ENCODE measurements at regions not wholly inside any gene's neighbourhood (a gene's known extent, or its start where the extent isn't known, plus 50 kb on each side); places are given as distances from the start of the nearest gene placed in this dataset.

DNA sequence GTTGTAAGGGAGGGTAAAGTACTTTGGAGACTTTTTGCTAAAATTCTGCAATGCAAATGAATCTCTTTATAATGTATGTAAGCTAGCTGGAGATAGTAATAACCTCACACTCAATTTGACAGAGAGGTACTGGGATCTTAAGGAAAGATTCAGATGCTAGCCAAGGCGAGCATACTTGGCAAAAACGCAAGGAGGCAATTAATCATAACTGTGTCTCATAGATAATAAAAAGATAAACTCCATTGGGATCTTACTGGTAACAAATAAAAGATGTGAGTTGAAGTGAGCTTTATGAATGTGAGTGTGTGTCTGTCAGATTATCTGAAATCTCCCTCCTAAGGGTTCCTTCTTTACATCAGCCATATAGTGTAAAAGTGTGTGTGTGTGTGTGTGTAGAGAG lies 533.0 kb downstream of the TMX3 start:
- in situ Hi-C loops (cut with HindIII; ENCODE audit: low pct_unique_long_range_greater_than_20kb, low sequenced_read_pairs): no loop called here
- ChIA-PET CTCF (no interaction called here), POLR2A (interaction anchor here (0.6 kb wide), 1 partner anchor 27 kb away, joined by 3 read pairs; no protein-coding TSS in a partner anchor)
- Histone ChIP-seq H3K27me3 (ENCODE audit: control insufficient read depth, insufficient read depth, low read length) (no peaks in the 10 kb centered on the region), H3K4me1 (ENCODE audit: control insufficient read depth, insufficient read depth, low read length) (no peaks in the 10 kb centered on the region), H3K9me3 (ENCODE audit: control insufficient read depth, insufficient read depth, low read depth, low read length) (no peaks in the 10 kb centered on the region), H3K36me3 (ENCODE audit: control insufficient read depth, insufficient read depth, low read length) (no peaks in the 10 kb centered on the region), H3K27ac (ENCODE audit: low read length) (no peak overlapping the region), H3K4me3 (ENCODE audit: low read depth in 2 of 2, low read length in 2 of 2) (no peak overlapping the region)
- DNase-seq (ENCODE audit: low read depth, low spot score) (no peak), ATAC-seq (no peak)
- TF ChIP-seq POLR2AphosphoS5 (IDR thresholded peaks at IDR 0.05; ENCODE audit: low read depth, low read length) (no peak), SIN3A (IDR thresholded peaks at IDR 0.05; ENCODE audit: borderline replicate concordance, insufficient read depth, low read depth, low read length) (no peak), TCF7L2 (IDR thresholded peaks at IDR 0.05; ENCODE audit: low read depth, low read length) (no peak)
- TF ChIP-seq, protein P1, sequence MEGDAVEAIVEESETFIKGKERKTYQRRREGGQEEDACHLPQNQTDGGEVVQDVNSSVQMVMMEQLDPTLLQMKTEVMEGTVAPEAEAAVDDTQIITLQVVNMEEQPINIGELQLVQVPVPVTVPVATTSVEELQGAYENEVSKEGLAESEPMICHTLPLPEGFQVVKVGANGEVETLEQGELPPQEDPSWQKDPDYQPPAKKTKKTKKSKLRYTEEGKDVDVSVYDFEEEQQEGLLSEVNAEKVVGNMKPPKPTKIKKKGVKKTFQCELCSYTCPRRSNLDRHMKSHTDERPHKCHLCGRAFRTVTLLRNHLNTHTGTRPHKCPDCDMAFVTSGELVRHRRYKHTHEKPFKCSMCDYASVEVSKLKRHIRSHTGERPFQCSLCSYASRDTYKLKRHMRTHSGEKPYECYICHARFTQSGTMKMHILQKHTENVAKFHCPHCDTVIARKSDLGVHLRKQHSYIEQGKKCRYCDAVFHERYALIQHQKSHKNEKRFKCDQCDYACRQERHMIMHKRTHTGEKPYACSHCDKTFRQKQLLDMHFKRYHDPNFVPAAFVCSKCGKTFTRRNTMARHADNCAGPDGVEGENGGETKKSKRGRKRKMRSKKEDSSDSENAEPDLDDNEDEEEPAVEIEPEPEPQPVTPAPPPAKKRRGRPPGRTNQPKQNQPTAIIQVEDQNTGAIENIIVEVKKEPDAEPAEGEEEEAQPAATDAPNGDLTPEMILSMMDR (IDR thresholded peaks at IDR 0.05): no peak
- TF ChIP-seq, protein P2, sequence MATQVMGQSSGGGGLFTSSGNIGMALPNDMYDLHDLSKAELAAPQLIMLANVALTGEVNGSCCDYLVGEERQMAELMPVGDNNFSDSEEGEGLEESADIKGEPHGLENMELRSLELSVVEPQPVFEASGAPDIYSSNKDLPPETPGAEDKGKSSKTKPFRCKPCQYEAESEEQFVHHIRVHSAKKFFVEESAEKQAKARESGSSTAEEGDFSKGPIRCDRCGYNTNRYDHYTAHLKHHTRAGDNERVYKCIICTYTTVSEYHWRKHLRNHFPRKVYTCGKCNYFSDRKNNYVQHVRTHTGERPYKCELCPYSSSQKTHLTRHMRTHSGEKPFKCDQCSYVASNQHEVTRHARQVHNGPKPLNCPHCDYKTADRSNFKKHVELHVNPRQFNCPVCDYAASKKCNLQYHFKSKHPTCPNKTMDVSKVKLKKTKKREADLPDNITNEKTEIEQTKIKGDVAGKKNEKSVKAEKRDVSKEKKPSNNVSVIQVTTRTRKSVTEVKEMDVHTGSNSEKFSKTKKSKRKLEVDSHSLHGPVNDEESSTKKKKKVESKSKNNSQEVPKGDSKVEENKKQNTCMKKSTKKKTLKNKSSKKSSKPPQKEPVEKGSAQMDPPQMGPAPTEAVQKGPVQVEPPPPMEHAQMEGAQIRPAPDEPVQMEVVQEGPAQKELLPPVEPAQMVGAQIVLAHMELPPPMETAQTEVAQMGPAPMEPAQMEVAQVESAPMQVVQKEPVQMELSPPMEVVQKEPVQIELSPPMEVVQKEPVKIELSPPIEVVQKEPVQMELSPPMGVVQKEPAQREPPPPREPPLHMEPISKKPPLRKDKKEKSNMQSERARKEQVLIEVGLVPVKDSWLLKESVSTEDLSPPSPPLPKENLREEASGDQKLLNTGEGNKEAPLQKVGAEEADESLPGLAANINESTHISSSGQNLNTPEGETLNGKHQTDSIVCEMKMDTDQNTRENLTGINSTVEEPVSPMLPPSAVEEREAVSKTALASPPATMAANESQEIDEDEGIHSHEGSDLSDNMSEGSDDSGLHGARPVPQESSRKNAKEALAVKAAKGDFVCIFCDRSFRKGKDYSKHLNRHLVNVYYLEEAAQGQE (IDR thresholded peaks at IDR 0.05; ENCODE audit: insufficient read depth in 1 of 2, low read depth in 2 of 2, low read length in 1 of 2): no peak
- no TSS peak for BruUV-seq (replicated peaks)
- intact Hi-C loops (cut with micrococcal nuclease; ENCODE audit: unreplicated experiment): no loop called here

DNA sequence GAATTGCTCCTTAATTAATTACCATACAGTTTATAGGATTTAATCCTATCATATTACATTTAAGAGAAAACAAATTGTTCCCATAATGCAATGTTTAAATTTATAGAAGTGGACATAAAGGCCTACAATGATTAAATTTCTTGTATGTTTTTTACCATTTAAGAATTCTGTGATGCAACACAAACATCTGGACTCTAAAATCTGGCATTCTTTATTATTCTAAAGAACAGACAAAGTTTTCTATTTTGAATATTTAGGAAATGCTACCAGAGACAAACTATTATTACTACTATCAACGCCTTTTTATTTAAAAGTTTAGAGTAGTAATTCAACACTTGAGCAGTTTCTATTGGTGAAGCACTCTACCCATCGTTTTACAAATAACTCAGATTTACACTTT lies 535.1 kb downstream of the TMX3 start:
- ATAC-seq: no peak
- CTCF ChIA-PET: no interaction called here
- TF ChIP-seq, protein P1 (IDR thresholded peaks at IDR 0.05): no peak
- TF ChIP-seq POLR2AphosphoS5 (IDR thresholded peaks at IDR 0.05; ENCODE audit: low read depth, low read length) (no peak), SIN3A (IDR thresholded peaks at IDR 0.05; ENCODE audit: borderline replicate concordance, insufficient read depth, low read depth, low read length) (no peak), TCF7L2 (IDR thresholded peaks at IDR 0.05; ENCODE audit: low read depth, low read length) (no peak)
- TF ChIP-seq, protein P2 (IDR thresholded peaks at IDR 0.05; ENCODE audit: insufficient read depth in 1 of 2, low read depth in 2 of 2, low read length in 1 of 2): no peak
- no peaks in the 10 kb centered on the region for H3K9me3 ChIP-seq (ENCODE audit: control insufficient read depth, insufficient read depth, low read depth, low read length)
- H3K27ac ChIP-seq (ENCODE audit: low read length): no peak overlapping the region
- intact Hi-C loops (cut with micrococcal nuclease; ENCODE audit: unreplicated experiment): no loop called here
- no peak for DNase-seq (ENCODE audit: low read depth, low spot score)
- no peaks in the 10 kb centered on the region for H3K27me3 ChIP-seq (ENCODE audit: control insufficient read depth, insufficient read depth, low read length)
- H3K36me3 ChIP-seq (ENCODE audit: control insufficient read depth, insufficient read depth, low read length): no peaks in the 10 kb centered on the region
- no TSS peak for BruUV-seq (replicated peaks)
- in situ Hi-C loops (cut with HindIII; ENCODE audit: low pct_unique_long_range_greater_than_20kb, low sequenced_read_pairs): no loop called here
- POLR2A ChIA-PET: no interaction called here
- no peak overlapping the region for H3K4me3 ChIP-seq (ENCODE audit: low read depth in 2 of 2, low read length in 2 of 2)
- no peaks in the 10 kb centered on the region for H3K4me1 ChIP-seq (ENCODE audit: control insufficient read depth, insufficient read depth, low read length)
